ENCODE measurements at regions not wholly inside any gene's neighbourhood (a gene's known extent, or its start where the extent isn't known, plus 50 kb on each side); places are given as distances from the start of the nearest gene placed in this dataset.
"Not testable (repeated sequence)": the region's sequence is repeated elsewhere in the genome, so short reads cannot be mapped to it uniquely, and the experiment has no call there.

GRCh38 chrX:54615109-54615508 lies 85.1 kb downstream of the GNL3L start:
- no peak for DNase-seq

DNA sequence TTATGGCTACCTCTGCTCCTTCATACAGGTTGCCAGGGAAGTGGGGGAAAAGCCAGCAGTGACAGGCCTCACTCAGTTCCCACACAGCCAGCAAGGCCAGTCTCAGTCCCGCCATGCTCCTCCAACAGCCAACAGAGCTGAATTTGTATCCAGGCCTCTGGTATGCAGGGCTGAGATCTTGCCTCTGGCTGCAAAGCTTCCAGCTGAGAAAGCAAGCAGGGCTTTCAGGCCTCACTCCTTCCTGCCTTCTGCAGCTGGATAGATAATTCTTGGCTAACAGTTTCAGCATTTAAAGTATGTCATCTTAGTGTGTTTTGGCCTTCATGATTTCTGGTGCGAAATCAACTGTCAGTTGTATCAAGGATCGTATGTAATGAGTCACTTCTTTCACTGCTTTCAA lies 103.6 kb downstream of the GNL3L start:
- DNase-seq: no peak

- no peak for DNase-seq
Measured at GRCh38 chrX:54639018-54639345, 109.0 kb downstream of the GNL3L start.

GRCh38 chrX:54639346-54640102 lies 109.5 kb downstream of the GNL3L start:
- peak; percentile 94 to 95 for DNase-seq

- no peak for DNase-seq
Measured at GRCh38 chrX:54640103-54640690, 110.2 kb downstream of the GNL3L start.

DNA sequence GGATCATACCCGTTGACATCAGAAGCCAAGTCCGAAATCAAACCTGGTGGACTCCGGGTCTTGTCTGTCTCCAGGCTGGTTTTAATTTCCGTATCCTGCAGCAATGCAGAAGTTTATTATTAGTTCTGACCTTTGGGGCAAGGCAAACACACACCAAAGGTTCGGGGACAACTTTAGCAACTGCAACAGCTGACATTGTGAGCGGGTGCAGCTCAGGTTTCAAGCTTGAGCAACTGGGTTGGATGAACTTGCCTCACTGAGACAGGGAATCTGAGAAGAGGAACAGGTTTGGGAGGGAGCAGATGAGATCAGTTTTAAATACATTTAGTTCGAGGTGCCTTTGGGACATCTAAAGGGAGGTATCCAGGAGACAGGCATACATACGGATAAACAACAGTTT lies 110.7 kb downstream of the GNL3L start:
- DNase-seq: no peak

DNA sequence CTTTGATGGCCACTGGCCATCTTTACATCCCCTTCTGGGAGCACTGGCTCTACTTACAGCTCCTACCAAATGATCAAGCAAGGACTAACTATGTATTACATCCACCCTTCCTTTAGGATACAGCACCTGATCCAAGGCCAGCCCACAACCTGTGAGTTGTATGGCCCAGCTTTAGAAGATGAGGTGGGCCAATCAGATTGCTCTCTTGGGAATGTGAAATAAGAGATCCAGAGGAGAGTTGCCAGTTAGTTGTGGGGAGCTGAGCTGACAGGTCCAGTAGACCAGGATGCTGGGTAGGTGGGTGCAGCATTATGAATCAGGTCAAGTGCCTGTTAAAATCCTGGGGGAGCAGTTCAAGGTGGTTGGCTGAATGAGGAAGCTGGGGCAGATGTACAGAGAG lies 111.5 kb downstream of the GNL3L start:
- no peak for DNase-seq

- not testable (repeated sequence) for DNase-seq
Measured at GRCh38 chrX:54647607-54648006, 117.6 kb downstream of the GNL3L start.

GRCh38 chrX:54659547-54659946 lies 129.5 kb downstream of the GNL3L start:
- no peak for DNase-seq

- no peak for DNase-seq
Measured at GRCh38 chrX:54675762-54676161, 122.3 kb downstream of the ITIH6 start.

DNA sequence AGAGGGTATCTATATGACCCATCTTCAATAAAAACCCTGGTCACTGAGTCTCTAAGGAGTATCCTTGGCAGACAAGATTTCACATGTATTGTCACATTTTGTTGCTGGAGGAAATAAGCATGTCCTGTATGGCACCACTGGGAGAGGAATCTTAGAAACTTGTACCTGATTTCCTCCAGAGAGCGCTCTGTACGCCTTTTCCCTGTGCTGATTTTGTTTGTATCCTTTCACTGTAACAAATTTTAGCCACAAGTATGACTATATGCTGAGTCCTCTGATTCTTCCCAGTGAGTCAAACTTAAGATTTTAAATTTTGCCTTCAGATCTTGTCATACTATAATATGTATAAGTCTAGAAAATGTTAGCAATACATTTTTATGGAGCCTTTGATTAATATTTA lies 102.8 kb downstream of the ITIH6 start:
- DNase-seq: no peak

- no peak for DNase-seq
Measured at GRCh38 chrX:54695816-54696487, 102.1 kb downstream of the ITIH6 start.

Measured in CD4-positive, alpha-beta T cell treated with Interferon alpha-2 for 1 hour (primary cell).